ENCODE measurements at regions not wholly inside any gene's neighbourhood (a gene's known extent, or its start where the extent isn't known, plus 50 kb on each side); places are given as distances from the start of the nearest gene placed in this dataset.

GRCh38 chr6:155591741-155592140, 136.1 kb upstream of the NOX3 start:
- no peak for TF ChIP-seq EZH2phosphoT487 (IDR thresholded peaks at IDR 0.05; ENCODE audit: low read length)
- TF ChIP-seq CTCF (IDR thresholded peaks at IDR 0.05; ENCODE audit: low read length): no peak
- TF ChIP-seq EZH2 (optimal IDR thresholded peaks at IDR 0.05; ENCODE audit: low read depth, low read length): no peak
